Ascending aorta (tissue), 2 donors: ENCODE measurements at regions not wholly inside any gene's neighbourhood (a gene's known extent, or its start where the extent isn't known, plus 50 kb on each side); places are given as distances from the start of the nearest gene placed in this dataset.
"Not testable (repeated sequence)": the region's sequence is repeated elsewhere in the genome, so short reads cannot be mapped to it uniquely, and the experiment has no call there.

Experiments
- DNase-seq, 2 donors: peaks; one replicate each; pipeline ENCODE4 v3.0.0-alpha.2; 2019; ENCODE audit warnings: low spot score in 2 of 2
- H3K27ac ChIP-seq, 2 donors: fragments of 200-600 bp; sonication (generic); one replicate each; pipeline ENCODE4 v1.5.1; 2016 to 2017; ENCODE audit warnings: mild to moderate bottlenecking in 1 of 2
- H3K27me3 ChIP-seq: fragments of 200-600 bp; sonication (generic); one replicate; pipeline ENCODE4 v1.5.1; 2017
- H3K36me3 ChIP-seq, 2 donors: fragments of 200-600 bp; sonication (generic); one replicate each; pipeline ENCODE4 v1.5.1; 2016
- H3K4me1 ChIP-seq, 2 donors: fragments of 200-600 bp; sonication (generic); one replicate each; pipeline ENCODE4 v1.5.1; 2016 to 2017; ENCODE audit warnings: mild to moderate bottlenecking in 1 of 2
- H3K4me3 ChIP-seq, 2 donors: fragments of 200-600 bp; sonication (generic); one replicate each; pipeline ENCODE4 v1.5.1; 2016 to 2017; ENCODE audit warnings: mild to moderate bottlenecking in 1 of 2
- H3K9me3 ChIP-seq, 2 donors: fragments of 200-600 bp; sonication (generic); one replicate each; pipeline ENCODE4 v1.5.1; 2016
- intact Hi-C: fragments of 100-400 bp; cut with DNase I; formaldehyde crosslinking; loops from one replicate; pipeline ENCODE4 v1.15.1; 2023
- TF ChIP-seq, protein P1 (sequence below), 3 experiments: fragments of 200-600 bp in 2 of 3; fragments of 450-650 bp in 1 of 3; sonication (generic) in 2 of 3; IDR thresholded peaks; one replicate each; pipeline ENCODE4 v1.5.1; 2016 to 2019; ENCODE audit warnings: antibody characterized with exemption in 3 of 3, mild to moderate bottlenecking in 1 of 3, moderate library complexity in 1 of 3

DNA sequence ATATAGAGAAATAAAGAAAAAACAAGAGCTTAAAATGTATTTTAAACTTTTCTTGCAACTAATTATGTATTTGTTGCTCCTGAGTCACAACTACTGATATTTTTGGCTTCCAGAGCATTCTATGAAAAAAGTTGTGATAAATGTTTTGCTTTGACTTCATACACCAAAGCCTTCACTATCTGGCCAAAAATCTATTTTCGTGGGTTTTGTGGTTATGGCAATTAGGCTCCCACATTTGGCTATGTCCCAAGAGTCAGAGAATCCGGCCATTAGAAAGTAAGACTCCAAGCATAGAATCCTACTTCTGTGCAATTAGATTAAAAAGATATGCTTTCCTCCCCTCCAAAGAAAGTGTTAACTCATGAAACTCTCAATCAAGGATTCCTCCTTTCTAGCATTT is 1456.1 kb upstream of the ACVR2A start:
- intact Hi-C loops, result no loop called here
- H3K27me3 ChIP-seq, result no peaks in the 10 kb centered on the region
- no peak overlapping the region for H3K4me3 ChIP-seq
- TF ChIP-seq, protein P1, sequence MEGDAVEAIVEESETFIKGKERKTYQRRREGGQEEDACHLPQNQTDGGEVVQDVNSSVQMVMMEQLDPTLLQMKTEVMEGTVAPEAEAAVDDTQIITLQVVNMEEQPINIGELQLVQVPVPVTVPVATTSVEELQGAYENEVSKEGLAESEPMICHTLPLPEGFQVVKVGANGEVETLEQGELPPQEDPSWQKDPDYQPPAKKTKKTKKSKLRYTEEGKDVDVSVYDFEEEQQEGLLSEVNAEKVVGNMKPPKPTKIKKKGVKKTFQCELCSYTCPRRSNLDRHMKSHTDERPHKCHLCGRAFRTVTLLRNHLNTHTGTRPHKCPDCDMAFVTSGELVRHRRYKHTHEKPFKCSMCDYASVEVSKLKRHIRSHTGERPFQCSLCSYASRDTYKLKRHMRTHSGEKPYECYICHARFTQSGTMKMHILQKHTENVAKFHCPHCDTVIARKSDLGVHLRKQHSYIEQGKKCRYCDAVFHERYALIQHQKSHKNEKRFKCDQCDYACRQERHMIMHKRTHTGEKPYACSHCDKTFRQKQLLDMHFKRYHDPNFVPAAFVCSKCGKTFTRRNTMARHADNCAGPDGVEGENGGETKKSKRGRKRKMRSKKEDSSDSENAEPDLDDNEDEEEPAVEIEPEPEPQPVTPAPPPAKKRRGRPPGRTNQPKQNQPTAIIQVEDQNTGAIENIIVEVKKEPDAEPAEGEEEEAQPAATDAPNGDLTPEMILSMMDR (IDR thresholded peaks at IDR 0.05), result no peak
- no peak overlapping the region for H3K27ac ChIP-seq
- H3K36me3 ChIP-seq, result no peaks in the 10 kb centered on the region
- no peaks in the 10 kb centered on the region for H3K9me3 ChIP-seq
- no peaks in the 10 kb centered on the region for H3K4me1 ChIP-seq
- DNase-seq, result no peak

DNA sequence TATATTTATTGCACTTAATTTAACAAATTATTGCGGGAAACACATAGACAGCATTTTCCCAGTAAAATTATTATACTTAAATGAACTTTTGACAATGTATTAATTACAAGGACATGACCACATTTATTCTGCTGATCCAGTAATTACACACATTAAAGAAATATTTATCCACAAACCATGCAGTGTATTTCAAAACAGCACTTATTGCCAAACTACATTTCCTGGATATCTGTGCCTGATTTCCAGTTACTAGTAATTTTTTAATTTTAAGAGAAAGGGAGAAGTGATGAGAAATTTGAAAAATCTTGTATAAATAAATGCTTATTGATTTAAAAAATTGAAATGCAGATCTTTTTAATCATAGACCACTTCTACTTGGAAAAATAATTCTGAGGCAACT is 1458.7 kb upstream of the ACVR2A start:
- no peaks in the 10 kb centered on the region for H3K9me3 ChIP-seq
- no peaks in the 10 kb centered on the region for H3K36me3 ChIP-seq
- TF ChIP-seq, protein P1 (IDR thresholded peaks at IDR 0.05), result no peak
- no peak for DNase-seq
- no peak overlapping the region for H3K27ac ChIP-seq
- H3K4me3 ChIP-seq, result no peak overlapping the region
- H3K27me3 ChIP-seq, result no peaks in the 10 kb centered on the region
- intact Hi-C loops, result no loop called here
- H3K4me1 ChIP-seq, result no peaks in the 10 kb centered on the region

DNA sequence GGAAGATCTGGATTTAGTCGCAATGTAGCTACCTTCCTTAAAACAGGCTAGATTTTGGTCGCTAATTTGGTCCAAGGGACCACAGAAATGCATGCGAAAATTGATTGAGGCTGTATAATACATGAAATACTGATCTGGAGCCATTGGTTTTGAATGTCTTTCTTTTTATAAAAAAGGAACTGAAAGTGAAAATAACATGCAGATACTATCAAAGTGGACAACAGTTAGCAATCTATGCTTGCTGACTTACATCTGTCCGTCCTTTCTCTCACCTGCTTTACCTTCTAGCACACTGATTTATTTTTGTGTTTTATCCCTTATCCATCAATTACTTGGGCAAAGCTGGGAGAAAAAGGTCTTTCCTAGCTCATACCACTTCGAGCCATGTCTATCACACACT is 1459.8 kb upstream of the ACVR2A start:
- intact Hi-C loops, result no loop called here
- TF ChIP-seq, protein P1 (IDR thresholded peaks at IDR 0.05), result no peak
- Histone ChIP-seq H3K4me3 (no peak overlapping the region), H3K27me3 (no peaks in the 10 kb centered on the region), H3K27ac (no peak overlapping the region), H3K36me3 (no peaks in the 10 kb centered on the region), H3K9me3 (no peaks in the 10 kb centered on the region), H3K4me1 (no peaks in the 10 kb centered on the region)
- no peak for DNase-seq

DNA sequence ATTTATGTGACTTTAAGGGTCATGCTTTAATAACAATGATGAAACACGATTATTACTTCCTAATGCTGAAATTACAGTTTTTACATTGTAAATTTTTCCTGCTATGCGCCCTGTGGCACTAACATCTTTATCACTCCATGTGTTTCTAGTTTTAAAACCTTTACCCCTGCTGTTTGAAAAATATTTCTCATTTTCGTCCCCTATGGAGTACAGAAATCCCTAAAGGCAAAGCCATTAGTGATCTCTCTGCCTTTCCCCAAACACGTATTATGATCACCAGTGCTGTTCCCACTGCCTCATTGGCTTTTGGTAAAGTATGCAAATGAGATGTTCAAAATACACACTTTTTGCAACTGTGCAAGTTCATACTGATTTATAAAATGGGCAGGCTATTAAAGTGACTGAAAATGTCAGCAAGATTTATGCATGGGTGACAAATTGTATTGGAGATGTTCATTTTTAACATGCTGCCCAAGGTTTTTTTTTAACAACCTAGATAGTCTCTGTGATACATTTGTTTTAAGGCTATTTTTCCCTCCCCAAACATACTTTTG is 1468.2 kb upstream of the ACVR2A start:
- no peak for DNase-seq
- no peak overlapping the region for H3K4me3 ChIP-seq
- TF ChIP-seq, protein P1 (IDR thresholded peaks at IDR 0.05), result no peak
- H3K27ac ChIP-seq, result no peak overlapping the region
- H3K36me3 ChIP-seq, result no peaks in the 10 kb centered on the region
- H3K4me1 ChIP-seq, result no peaks in the 10 kb centered on the region
- H3K9me3 ChIP-seq, result no peaks in the 10 kb centered on the region
- no peaks in the 10 kb centered on the region for H3K27me3 ChIP-seq
- intact Hi-C loops, result no loop called here

DNA sequence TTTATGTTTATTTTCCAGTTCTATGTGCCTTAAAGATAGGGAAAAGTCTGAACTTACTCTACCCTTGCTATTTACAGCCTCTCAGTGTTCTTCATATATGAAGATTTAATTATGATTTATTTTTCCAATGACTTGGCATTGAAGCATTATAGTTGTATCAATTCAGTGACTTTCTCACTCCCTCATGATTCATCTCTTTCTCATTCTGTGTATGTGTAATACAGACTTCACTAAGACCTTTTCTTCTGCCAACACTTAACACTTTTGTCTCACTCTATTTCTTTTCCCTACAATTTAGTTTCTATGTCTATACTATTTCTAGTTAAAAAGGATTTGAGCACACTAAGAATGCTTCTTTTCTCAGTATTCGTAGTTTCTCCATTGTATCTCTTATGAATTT is 1470.3 kb upstream of the ACVR2A start:
- Histone ChIP-seq H3K36me3 (no peaks in the 10 kb centered on the region), H3K9me3 (no peaks in the 10 kb centered on the region), H3K27ac (no peak overlapping the region), H3K4me3 (no peak overlapping the region), H3K4me1 (no peaks in the 10 kb centered on the region), H3K27me3 (no peaks in the 10 kb centered on the region)
- TF ChIP-seq, protein P1 (IDR thresholded peaks at IDR 0.05), result no peak
- no peak for DNase-seq
- intact Hi-C loops, result no loop called here

DNA sequence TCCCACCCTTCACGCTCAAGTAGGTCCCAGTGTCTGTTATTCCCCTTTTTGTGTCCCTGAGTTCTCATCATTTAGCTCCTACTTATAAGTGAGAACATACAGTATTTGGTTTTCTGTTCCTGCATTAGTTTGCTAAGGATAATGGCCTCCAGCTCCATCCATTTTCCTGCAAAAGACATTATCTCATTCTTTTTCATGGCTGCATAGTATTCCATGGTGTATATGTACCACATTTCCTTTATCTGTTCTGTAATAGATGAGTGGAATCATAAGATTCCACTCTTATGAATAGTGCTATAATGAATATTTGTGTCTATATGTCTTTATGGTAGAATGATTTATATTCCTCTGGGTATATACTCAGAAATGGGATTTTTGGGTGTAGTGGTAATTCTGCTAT is 1473.5 kb upstream of the ACVR2A start:
- H3K9me3 ChIP-seq, H3K4me1 ChIP-seq, H3K36me3 ChIP-seq, H3K4me3 ChIP-seq, H3K27me3 ChIP-seq, H3K27ac ChIP-seq, DNase-seq, intact Hi-C loops: not testable (repeated sequence)
